ENCODE measurements at regions not wholly inside any gene's neighbourhood (a gene's known extent, or its start where the extent isn't known, plus 50 kb on each side); places are given as distances from the start of the nearest gene placed in this dataset.

GRCh38 chr14:61941421-61942150 is 179.4 kb downstream of the SNAPC1 start:
- TF ChIP-seq CTCF (conservative IDR thresholded peaks at IDR 0.05), result no peak
- no peak overlapping the region for H3K27ac ChIP-seq

DNA sequence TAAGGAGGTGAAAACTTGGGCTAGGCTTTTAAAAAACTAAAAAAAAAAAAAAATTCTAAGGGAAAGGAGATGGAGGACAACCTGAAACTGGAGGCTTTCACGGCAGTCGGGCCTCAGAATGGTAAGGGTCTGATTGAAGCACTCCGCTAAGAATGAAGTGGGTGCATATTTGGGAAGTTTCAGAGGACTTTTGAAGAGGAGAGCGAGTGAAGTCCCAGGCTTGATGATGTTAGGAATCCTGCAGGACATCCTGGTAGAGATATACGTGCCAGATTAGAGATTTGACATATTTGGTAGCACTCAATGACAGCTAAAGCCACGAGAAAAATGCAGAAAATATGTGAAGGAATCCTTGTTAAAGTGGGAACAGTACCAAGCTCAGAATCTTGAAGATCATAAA is 186.2 kb downstream of the SNAPC1 start:
- H3K27ac ChIP-seq, result no peak overlapping the region

GRCh38 chr14:61950340-61950739 is 188.1 kb downstream of the SNAPC1 start:
- no peak for TF ChIP-seq CTCF (conservative IDR thresholded peaks at IDR 0.05)
- no peak overlapping the region for H3K27ac ChIP-seq

More for the DNA sequence above, 186.2 kb downstream of the SNAPC1 start:
- TF ChIP-seq CTCF (conservative IDR thresholded peaks at IDR 0.05), result no peak

DNA sequence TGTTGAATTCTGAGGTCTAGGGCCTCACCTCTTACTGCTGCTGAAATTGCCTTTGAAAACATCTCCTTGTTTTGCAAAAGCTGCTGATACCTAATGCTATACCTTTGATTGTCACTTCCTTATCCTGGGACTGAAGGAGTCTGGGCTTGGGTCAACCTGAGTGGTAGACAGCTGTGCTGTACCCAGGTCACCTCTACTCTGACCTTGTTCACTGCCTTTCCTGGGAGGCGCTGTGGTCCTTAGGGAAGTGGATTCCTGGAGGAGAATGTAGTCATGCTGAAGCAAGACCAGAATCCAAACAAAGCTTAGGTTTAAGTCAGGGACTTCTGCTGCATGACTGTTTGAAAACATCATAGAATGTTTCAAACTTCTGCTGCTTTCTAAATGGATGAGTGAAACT is 191.4 kb downstream of the SNAPC1 start:
- no peak for TF ChIP-seq CTCF (conservative IDR thresholded peaks at IDR 0.05)
- no peak overlapping the region for H3K27ac ChIP-seq

GRCh38 chr14:61954306-61954705 is 192.1 kb downstream of the SNAPC1 start:
- no peak for TF ChIP-seq CTCF (conservative IDR thresholded peaks at IDR 0.05)
- no peak overlapping the region for H3K27ac ChIP-seq

- TF ChIP-seq CTCF (conservative IDR thresholded peaks at IDR 0.05), result no peak
- H3K27ac ChIP-seq, result no peak overlapping the region
Measured at GRCh38 chr14:61956517-61956916, 194.3 kb downstream of the SNAPC1 start.

- no peak for TF ChIP-seq CTCF (conservative IDR thresholded peaks at IDR 0.05)
- no peak overlapping the region for H3K27ac ChIP-seq
Measured at GRCh38 chr14:61959348-61959747, 197.1 kb downstream of the SNAPC1 start.

Data from VCaP (cell line).